ENCODE measurements at regions not wholly inside any gene's neighbourhood (a gene's known extent, or its start where the extent isn't known, plus 50 kb on each side); places are given as distances from the start of the nearest gene placed in this dataset.
A peak's percentile ranks its signal among the peaks of the same experiment; 100 is the strongest.

DNA sequence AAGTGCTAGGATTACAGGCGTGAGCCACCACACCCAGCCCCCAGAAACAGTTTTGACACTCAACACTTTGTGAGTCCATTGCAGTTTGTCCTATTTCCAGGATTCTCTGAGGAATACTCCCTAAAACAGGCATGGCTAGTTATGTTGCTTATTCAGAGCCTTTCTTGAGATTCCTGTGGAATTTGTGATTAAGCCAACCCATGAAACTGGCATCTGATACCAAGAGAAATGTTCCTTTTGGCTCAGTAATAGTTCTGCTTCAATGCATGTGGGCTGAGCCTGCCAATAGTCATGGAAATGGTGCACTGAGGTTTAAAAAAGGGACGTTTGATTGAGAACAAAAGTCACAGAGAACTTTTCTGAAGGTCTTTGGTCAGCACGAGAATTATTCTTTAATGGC lies 241.7 kb downstream of the PPP1R2C start:
- Histone ChIP-seq H3K4me3 (no peak overlapping the region), H3K4me1 (no peaks in the 10 kb centered on the region), H3K27me3 (peaks cover 86% of the 10 kb centered on the region), H3K27ac (no peak overlapping the region), H3K36me3 (no peaks in the 10 kb centered on the region), H3K9ac (no peak overlapping the region), H3K4me2 (no peak overlapping the region), H4K20me1 (no peaks in the 10 kb centered on the region), H3K9me3 (no peaks in the 10 kb centered on the region)
- no peak for TF ChIP-seq Cebpa-rat (IDR thresholded peaks at IDR 0.05)

DNA sequence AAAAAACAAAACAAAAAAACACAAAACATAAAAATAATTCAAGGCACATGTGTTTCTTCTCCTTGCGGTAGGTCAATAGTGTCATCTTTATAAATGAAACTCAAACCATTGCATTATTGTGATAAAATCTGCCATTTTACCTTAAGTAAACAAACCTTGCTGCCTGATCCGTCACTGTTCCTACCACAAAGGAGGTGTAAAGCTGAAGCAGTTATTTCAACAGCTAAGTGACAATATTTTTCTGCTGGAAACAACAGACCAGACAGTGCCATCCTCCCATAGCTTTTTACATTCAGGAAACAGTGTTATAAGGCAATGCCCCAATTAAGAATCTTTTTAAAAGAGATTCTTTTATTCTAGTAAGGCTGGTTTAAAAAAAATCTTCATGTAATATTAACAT lies 242.7 kb downstream of the PPP1R2C start:
- H4K20me1 ChIP-seq = no peaks in the 10 kb centered on the region
- H3K9me3 ChIP-seq = no peaks in the 10 kb centered on the region
- no peak for TF ChIP-seq Cebpa-rat (IDR thresholded peaks at IDR 0.05)
- no peak overlapping the region for H3K4me2 ChIP-seq
- H3K36me3 ChIP-seq = no peaks in the 10 kb centered on the region
- no peak overlapping the region for H3K27ac ChIP-seq
- H3K27me3 ChIP-seq = peaks cover 79% of the 10 kb centered on the region
- H3K4me1 ChIP-seq = no peaks in the 10 kb centered on the region
- H3K9ac ChIP-seq = no peak overlapping the region
- H3K4me3 ChIP-seq = no peak overlapping the region

- peaks cover 79% of the 10 kb centered on the region for H3K27me3 ChIP-seq
- H4K20me1 ChIP-seq = no peaks in the 10 kb centered on the region
- no peaks in the 10 kb centered on the region for H3K36me3 ChIP-seq
- no peaks in the 10 kb centered on the region for H3K9me3 ChIP-seq
- H3K4me1 ChIP-seq = no peaks in the 10 kb centered on the region
- H3K4me3 ChIP-seq = no peak overlapping the region
- H3K4me2 ChIP-seq = no peak overlapping the region
- no peak for TF ChIP-seq Cebpa-rat (IDR thresholded peaks at IDR 0.05)
- H3K9ac ChIP-seq = no peak overlapping the region
- H3K27ac ChIP-seq = no peak overlapping the region
Measured at GRCh38 chrX:42533761-42534160, 244.2 kb downstream of the PPP1R2C start.

DNA sequence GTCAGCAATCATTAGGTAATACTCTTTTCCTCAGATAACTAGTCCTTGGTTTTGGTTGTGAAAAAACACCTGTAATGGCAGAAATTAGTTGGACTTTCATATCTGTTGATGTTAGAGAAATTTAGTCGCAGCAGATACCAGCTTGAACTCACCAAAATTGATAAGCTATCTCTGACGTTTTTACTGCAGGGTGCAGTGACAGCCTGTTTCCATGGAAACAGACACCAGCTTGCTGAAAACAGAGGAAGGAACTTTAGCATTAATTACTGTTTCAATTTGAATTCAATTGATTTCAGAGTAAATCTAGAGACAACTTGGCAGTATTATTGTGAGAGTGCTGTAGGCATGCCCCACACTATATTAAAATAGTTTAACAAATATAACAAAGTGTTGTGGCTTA lies 246.5 kb downstream of the PPP1R2C start:
- no peak overlapping the region for H3K4me2 ChIP-seq
- H3K4me3 ChIP-seq = no peak overlapping the region
- no peaks in the 10 kb centered on the region for H3K4me1 ChIP-seq
- no peak overlapping the region for H3K9ac ChIP-seq
- no peaks in the 10 kb centered on the region for H4K20me1 ChIP-seq
- H3K36me3 ChIP-seq = no peaks in the 10 kb centered on the region
- no peak overlapping the region for H3K27ac ChIP-seq
- no peak for TF ChIP-seq Cebpa-rat (IDR thresholded peaks at IDR 0.05)
- no peaks in the 10 kb centered on the region for H3K9me3 ChIP-seq
- peaks cover 61% of the 10 kb centered on the region for H3K27me3 ChIP-seq

GRCh38 chrX:42530027-42530426 lies 247.9 kb downstream of the PPP1R2C start:
- no peaks in the 10 kb centered on the region for H3K9me3 ChIP-seq
- H3K36me3 ChIP-seq = no peaks in the 10 kb centered on the region
- H3K9ac ChIP-seq = no peak overlapping the region
- H3K27me3 ChIP-seq = peaks cover 55% of the 10 kb centered on the region
- H3K4me2 ChIP-seq = no peak overlapping the region
- TF ChIP-seq Cebpa-rat (IDR thresholded peaks at IDR 0.05) = no peak
- no peaks in the 10 kb centered on the region for H4K20me1 ChIP-seq
- no peak overlapping the region for H3K4me3 ChIP-seq
- H3K4me1 ChIP-seq = no peaks in the 10 kb centered on the region
- no peak overlapping the region for H3K27ac ChIP-seq

- Histone ChIP-seq H3K4me3 (no peak overlapping the region), H4K20me1 (no peaks in the 10 kb centered on the region), H3K27me3 (peaks cover 58% of the 10 kb centered on the region), H3K9me3 (no peaks in the 10 kb centered on the region), H3K9ac (no peak overlapping the region), H3K27ac (no peak overlapping the region), H3K4me2 (no peak overlapping the region), H3K36me3 (no peaks in the 10 kb centered on the region), H3K4me1 (no peaks in the 10 kb centered on the region)
- TF ChIP-seq Cebpa-rat (IDR thresholded peaks at IDR 0.05) = no peak
Measured at GRCh38 chrX:42524379-42524778, 253.6 kb downstream of the PPP1R2C start.

DNA sequence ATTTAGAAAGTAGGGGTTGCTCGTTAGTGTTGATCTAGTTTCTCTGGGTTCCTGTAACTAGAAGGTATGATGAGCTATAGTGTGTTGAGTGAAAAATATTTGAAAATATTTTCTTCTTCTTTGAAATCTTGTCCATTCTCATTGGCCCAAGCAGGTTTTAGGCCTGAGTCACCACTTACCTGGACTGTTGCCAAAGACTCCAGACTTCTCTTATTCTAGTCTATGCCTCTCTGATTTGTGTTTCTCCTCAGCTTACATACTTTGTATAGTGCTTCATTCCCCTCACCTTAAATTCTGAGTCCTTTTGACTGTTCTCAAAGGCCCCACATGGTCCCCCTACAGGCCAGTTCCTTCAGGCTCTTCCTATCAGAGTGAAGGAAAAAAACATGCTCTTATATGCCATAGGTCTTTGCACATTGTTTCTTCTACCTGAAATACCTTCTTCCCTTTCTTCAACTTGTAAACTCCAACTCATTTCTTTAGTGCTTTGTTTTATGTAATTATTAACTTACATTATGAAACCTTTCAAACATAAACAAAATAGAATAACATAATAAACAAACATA lies 258.2 kb downstream of the PPP1R2C start:
- H3K4me2 ChIP-seq = no peak overlapping the region
- H3K4me3 ChIP-seq = no peak overlapping the region
- no peaks in the 10 kb centered on the region for H3K36me3 ChIP-seq
- no peak for TF ChIP-seq Cebpa-rat (IDR thresholded peaks at IDR 0.05)
- H3K27ac ChIP-seq = no peak overlapping the region
- H3K4me1 ChIP-seq = no peaks in the 10 kb centered on the region
- no peaks in the 10 kb centered on the region for H3K9me3 ChIP-seq
- peaks cover 75% of the 10 kb centered on the region for H3K27me3 ChIP-seq
- H4K20me1 ChIP-seq = no peaks in the 10 kb centered on the region
- no peak overlapping the region for H3K9ac ChIP-seq

DNA sequence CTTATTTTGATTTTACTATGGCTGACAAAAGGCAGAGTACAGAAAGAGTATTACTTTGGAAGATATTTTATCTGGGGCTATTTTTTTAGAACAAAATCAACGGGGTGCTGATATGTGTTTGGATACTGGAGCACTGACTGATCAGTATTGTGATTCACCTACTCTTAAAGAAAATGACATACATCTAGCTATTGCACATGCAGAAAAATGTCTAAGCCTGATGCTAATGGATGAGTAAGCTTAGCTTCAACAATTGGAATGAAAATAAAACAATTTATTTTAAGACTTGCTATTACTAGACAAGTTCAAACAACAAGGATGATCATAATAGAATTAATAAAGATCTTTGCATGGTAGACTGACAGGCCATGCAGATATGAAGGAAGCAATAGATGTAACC lies 262.0 kb downstream of the PPP1R2C start:
- no peaks in the 10 kb centered on the region for H3K36me3 ChIP-seq
- TF ChIP-seq Cebpa-rat (IDR thresholded peaks at IDR 0.05) = no peak
- peaks cover 55% of the 10 kb centered on the region for H3K27me3 ChIP-seq
- no peak overlapping the region for H3K27ac ChIP-seq
- no peak overlapping the region for H3K4me2 ChIP-seq
- H3K9me3 ChIP-seq = peaks cover 4% of the 10 kb centered on the region; the same call in 1 of the 2 replicates
- no peak overlapping the region for H3K4me3 ChIP-seq
- H3K9ac ChIP-seq = no peak overlapping the region
- H3K4me1 ChIP-seq = no peaks in the 10 kb centered on the region
- no peaks in the 10 kb centered on the region for H4K20me1 ChIP-seq

GRCh38 chrX:42505016-42505415 lies 272.9 kb downstream of the PPP1R2C start:
- Histone ChIP-seq H4K20me1 (peaks cover 6% of the 10 kb centered on the region; the same call in 1 of the 2 replicates), H3K27me3 (peaks cover 65% of the 10 kb centered on the region), H3K4me3 (no peak overlapping the region), H3K27ac (no peak overlapping the region), H3K9me3 (no peaks in the 10 kb centered on the region), H3K36me3 (no peaks in the 10 kb centered on the region), H3K9ac (no peak overlapping the region), H3K4me1 (peaks cover 16% of the 10 kb centered on the region), H3K4me2 (peak overlapping the region; percentile 25)
- TF ChIP-seq Cebpa-rat (IDR thresholded peaks at IDR 0.05) = no peak

GRCh38 chrX:42499620-42500019 lies 278.3 kb downstream of the PPP1R2C start:
- Histone ChIP-seq H3K36me3 (no peaks in the 10 kb centered on the region), H3K27me3 (peaks cover 90% of the 10 kb centered on the region), H3K4me3 (no peak overlapping the region), H3K9ac (no peak overlapping the region), H3K9me3 (no peaks in the 10 kb centered on the region), H3K27ac (no peak overlapping the region), H4K20me1 (peaks cover 16% of the 10 kb centered on the region; the same call in 1 of the 2 replicates), H3K4me2 (no peak overlapping the region), H3K4me1 (peaks cover under 1% of the 10 kb centered on the region; the same call in 1 of the 2 replicates)
- no peak for TF ChIP-seq Cebpa-rat (IDR thresholded peaks at IDR 0.05)

GRCh38 chrX:42497356-42497755 lies 280.6 kb downstream of the PPP1R2C start:
- no peak for TF ChIP-seq Cebpa-rat (IDR thresholded peaks at IDR 0.05)
- H3K9ac ChIP-seq = no peak overlapping the region
- no peaks in the 10 kb centered on the region for H3K4me1 ChIP-seq
- H3K4me2 ChIP-seq = no peak overlapping the region
- H3K27ac ChIP-seq = no peak overlapping the region
- H3K9me3 ChIP-seq = no peaks in the 10 kb centered on the region
- peaks cover 97% of the 10 kb centered on the region for H3K27me3 ChIP-seq
- no peaks in the 10 kb centered on the region for H3K36me3 ChIP-seq
- no peak overlapping the region for H3K4me3 ChIP-seq
- H4K20me1 ChIP-seq = peaks cover 23% of the 10 kb centered on the region; the same call in 1 of the 2 replicates

All from BLaER1 (cell line).